ENCODE measurements at regions not wholly inside any gene's neighbourhood (a gene's known extent, or its start where the extent isn't known, plus 50 kb on each side); places are given as distances from the start of the nearest gene placed in this dataset.

DNA sequence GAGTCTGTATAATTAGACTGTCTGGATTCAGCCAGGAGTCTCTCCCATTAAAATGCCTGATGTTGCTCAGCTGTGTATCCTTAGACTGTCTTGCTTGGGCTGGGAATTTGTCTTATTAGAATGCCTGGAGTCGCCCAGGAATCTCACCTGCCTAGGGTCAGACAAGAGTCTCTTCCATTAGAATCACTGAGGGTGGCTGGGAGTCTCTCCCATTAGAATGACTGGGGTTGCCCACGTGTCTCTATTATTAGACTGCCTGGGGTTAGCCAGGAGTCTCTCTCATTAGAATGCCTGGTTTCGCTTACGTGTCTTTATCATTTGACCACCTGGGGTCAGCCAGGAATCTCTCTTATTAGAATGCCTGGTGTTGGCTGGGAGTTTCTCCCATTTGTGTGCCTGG, 1450.0 kb downstream of the UQCRFS1 start:
- TF ChIP-seq CTCF (IDR thresholded peaks at IDR 0.05) (no peak), POLR2A (IDR thresholded peaks at IDR 0.05) (no peak)
